Lower leg skin (tissue), 4 donors: ENCODE measurements at regions not wholly inside any gene's neighbourhood (a gene's known extent, or its start where the extent isn't known, plus 50 kb on each side); places are given as distances from the start of the nearest gene placed in this dataset.

ENCODE experiments used
- DNase-seq, 2 donors: peaks; one replicate each; pipeline ENCODE4 v3.0.0-alpha.2; 2019; ENCODE audit warnings: low spot score in 2 of 2
- H3K4me3 ChIP-seq: fragments of 200-600 bp; sonication (generic); 2 replicates; pipeline ENCODE4 v1.5.1; 2017; ENCODE audit warnings: mild to moderate bottlenecking, low read depth; ENCODE audit not compliant: poor library complexity, severe bottlenecking
- POLR2A ChIP-seq, 2 donors: fragments of 450-650 bp; IDR thresholded peaks; one replicate each; pipeline ENCODE4 v1.6.1; 2016 to 2017; ENCODE audit warnings: antibody characterized with exemption in 2 of 2, mild to moderate bottlenecking in 1 of 2, moderate library complexity in 1 of 2
- WGBS, 2 donors: methylation state at CpG; one replicate each; pipeline ENCODE4 v1.1.5; 2018; 5-methylcytosine and 5-hydroxymethylcytosine counted together
- intact Hi-C: fragments of 100-400 bp; cut with DNase I; formaldehyde crosslinking; loops from one replicate; pipeline ENCODE4 v1.15.0; 2023; ENCODE audit warnings: low total_unique reads
- TF ChIP-seq, protein P1 (sequence below), 3 donors: fragments of 450-650 bp; IDR thresholded peaks; one replicate each; pipeline ENCODE4 v1.5.1; 2016; ENCODE audit warnings: antibody characterized with exemption in 3 of 3, mild to moderate bottlenecking in 3 of 3, moderate library complexity in 2 of 3

DNA sequence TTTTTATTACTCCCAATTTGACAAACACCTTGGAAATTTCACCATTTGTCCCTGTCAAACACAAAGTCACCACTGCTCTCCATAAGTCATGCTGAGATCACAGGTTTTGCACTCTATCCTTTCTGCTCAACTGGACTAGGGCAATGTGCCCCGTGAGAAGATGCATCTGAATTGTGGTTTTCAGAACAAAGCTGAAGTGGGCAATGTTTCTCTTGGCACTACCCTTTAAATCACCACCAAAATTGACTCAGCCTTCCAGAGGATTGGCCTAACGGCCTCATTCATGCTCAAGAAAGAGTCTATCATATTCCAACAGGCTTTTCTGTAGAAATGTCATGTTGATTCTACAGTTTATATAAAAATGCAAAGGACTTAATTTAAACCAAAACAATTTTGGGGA is 81.0 kb upstream of the TRIO start:
- H3K4me3 ChIP-seq: no peak overlapping the region
- DNase-seq: no peak
- TF ChIP-seq, protein P1, sequence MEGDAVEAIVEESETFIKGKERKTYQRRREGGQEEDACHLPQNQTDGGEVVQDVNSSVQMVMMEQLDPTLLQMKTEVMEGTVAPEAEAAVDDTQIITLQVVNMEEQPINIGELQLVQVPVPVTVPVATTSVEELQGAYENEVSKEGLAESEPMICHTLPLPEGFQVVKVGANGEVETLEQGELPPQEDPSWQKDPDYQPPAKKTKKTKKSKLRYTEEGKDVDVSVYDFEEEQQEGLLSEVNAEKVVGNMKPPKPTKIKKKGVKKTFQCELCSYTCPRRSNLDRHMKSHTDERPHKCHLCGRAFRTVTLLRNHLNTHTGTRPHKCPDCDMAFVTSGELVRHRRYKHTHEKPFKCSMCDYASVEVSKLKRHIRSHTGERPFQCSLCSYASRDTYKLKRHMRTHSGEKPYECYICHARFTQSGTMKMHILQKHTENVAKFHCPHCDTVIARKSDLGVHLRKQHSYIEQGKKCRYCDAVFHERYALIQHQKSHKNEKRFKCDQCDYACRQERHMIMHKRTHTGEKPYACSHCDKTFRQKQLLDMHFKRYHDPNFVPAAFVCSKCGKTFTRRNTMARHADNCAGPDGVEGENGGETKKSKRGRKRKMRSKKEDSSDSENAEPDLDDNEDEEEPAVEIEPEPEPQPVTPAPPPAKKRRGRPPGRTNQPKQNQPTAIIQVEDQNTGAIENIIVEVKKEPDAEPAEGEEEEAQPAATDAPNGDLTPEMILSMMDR (IDR thresholded peaks at IDR 0.05): no peak
- TF ChIP-seq POLR2A (IDR thresholded peaks at IDR 0.05): no peak
- 74 to 79% methylated on average over 2 of the region's 2 CpGs for WGBS, 2 donors
- intact Hi-C loops: no loop called here

DNA sequence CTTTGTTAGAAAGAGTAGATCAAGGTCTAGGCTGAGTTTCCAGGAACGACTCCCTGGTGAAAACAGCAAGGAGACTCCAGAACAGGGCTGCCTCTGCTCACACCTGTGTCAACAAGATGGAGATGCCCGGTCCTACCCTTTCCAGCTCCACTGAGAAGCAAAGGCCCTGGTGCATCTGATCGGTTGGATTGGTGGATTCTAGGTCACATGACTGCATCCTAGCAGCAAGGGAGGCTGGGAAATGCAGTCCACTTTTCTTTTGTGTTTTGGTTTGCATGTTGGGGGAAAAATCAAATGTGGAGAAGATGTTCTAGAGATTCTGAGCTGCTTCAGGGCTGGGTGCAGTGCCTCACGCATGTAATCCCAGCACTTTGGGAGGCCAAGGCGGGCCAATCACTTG is 82.0 kb upstream of the TRIO start:
- no peak overlapping the region for H3K4me3 ChIP-seq
- TF ChIP-seq, protein P1 (IDR thresholded peaks at IDR 0.05): no peak
- TF ChIP-seq POLR2A (IDR thresholded peaks at IDR 0.05): no peak
- no peak for DNase-seq
- 92 to 94% methylated on average over 5 of the region's 5 CpGs for WGBS, 2 donors
- intact Hi-C loops: no loop called here

DNA sequence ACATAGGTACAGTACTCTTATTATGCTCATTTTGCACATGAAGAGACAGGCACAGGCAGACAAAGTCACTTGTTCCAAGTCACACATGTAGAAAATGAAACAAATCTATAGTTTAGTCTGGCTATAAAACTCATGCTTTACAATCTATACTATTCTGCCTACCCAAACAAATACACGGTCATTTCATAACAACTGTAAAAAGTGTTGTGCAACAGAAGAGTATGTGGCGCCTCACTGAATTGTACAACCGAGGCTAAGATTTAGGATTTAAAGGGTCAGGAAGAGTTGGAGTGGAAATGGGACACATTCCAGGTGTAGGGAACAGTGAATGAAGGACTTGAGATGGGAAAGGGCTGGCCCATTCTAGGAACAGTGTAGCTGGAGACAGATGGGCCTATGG is 82.9 kb upstream of the TRIO start:
- H3K4me3 ChIP-seq: no peak overlapping the region
- 85% methylated on average over 3 of the region's 3 CpGs for WGBS, 2 donors
- no peak for DNase-seq
- intact Hi-C loops: no loop called here
- TF ChIP-seq, protein P1 (IDR thresholded peaks at IDR 0.05): no peak
- no peak for TF ChIP-seq POLR2A (IDR thresholded peaks at IDR 0.05)

DNA sequence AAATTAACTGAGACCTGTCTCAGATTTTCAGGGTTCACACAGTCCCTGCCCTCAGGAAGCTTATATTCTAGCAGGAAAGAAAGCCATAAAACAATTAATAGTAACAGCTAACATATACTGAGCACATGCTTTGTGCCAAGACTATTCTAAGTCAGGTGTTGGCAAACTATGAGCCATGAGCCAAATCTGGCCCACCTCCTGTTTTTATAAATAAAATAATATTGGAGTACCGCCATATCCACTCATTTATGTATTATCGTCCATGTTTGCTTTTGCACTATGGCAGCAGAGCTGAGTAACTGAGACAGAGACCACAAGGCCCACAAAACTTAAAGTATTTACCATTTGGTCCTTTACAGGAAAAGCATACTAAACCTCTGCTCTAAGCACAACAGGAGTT is 83.3 kb upstream of the TRIO start:
- no peak for DNase-seq
- H3K4me3 ChIP-seq: no peak overlapping the region
- no peak for TF ChIP-seq POLR2A (IDR thresholded peaks at IDR 0.05)
- TF ChIP-seq, protein P1 (IDR thresholded peaks at IDR 0.05): no peak
- intact Hi-C loops: no loop called here
- 73 to 78% methylated on average over 2 of the region's 2 CpGs for WGBS, 2 donors

DNA sequence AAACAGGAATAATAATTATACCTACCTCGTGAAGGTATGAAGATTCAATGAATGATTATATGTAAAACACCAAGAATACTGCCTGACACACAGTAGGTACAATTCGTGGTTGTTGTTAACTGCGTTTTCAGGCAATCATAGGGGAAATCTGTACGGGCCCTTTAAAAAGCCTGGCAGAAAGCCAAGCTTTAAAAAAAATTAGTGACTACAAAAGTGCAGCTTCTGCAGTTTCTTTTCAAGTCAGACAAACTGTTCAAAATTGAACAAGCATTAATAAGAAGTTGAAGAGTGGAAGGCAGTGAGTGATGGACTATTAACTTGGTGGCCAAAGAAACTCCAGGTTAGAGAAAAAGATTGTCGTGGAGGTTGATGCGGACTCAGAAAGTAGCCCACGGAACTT is 85.9 kb upstream of the TRIO start:
- no peak overlapping the region for H3K4me3 ChIP-seq
- TF ChIP-seq, protein P1 (IDR thresholded peaks at IDR 0.05): no peak
- no peak for TF ChIP-seq POLR2A (IDR thresholded peaks at IDR 0.05)
- DNase-seq: no peak
- 49 to 53% methylated on average over 7 of the region's 7 CpGs for whole genome bisulfite sequencing, 2 donors
- intact Hi-C loops: no loop called here

DNA sequence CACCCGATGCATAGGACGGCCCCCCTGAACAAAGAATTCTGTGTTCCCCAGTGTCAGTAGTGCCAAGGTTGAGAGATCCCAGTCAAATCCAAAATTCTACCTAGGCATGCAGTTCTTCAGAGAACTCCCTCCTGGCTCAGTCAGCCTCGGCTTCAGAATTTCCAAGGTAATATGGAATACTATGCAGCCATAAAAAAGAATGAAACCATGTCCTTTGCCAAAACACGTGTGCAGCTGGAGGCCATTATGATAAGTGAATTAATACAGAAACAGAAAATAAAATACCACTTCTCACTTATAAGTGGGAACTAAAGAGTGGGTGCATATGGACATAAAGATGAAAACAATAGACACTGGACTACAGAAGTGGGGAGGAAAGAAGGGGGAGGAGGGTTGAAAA is 87.1 kb upstream of the TRIO start:
- no peak for DNase-seq
- TF ChIP-seq POLR2A (IDR thresholded peaks at IDR 0.05): no peak
- TF ChIP-seq, protein P1 (IDR thresholded peaks at IDR 0.05): no peak
- WGBS, 2 donors: 89 to 91% methylated on average over 4 of the region's 4 CpGs
- H3K4me3 ChIP-seq: no peak overlapping the region
- intact Hi-C loops: no loop called here
